B cell (primary cell): ENCODE measurements at regions not wholly inside any gene's neighbourhood (a gene's known extent, or its start where the extent isn't known, plus 50 kb on each side); places are given as distances from the start of the nearest gene placed in this dataset.

Source experiments
- ATAC-seq: fragments of 200-7000 bp; cut with Tn5 transposase; one replicate; pipeline ENCODE4 v1.10.0; 2021; ENCODE audit warnings: low read depth, mild to moderate bottlenecking, moderate number of reproducible peaks, moderate library complexity
- CTCF ChIA-PET: fragments of 350-600 bp; sonication (Branson Sonifier 250); formaldehyde crosslinking; loops from one replicate; lab custom pipeline; 2021; ENCODE audit warnings: antibody characterized with exemption, inconsistent platforms; lab: Charles Lee
- POLR2A ChIA-PET: fragments of 350-600 bp; sonication (Branson Sonifier 250); formaldehyde crosslinking; loops from one replicate; lab custom pipeline; 2021; ENCODE audit warnings: antibody characterized with exemption; lab: Charles Lee
- DNase-seq: peaks from one replicate; pipeline ENCODE4 v3.0.0; 2013
- H2AFZ ChIP-seq: 2 replicates; pipeline ENCODE4 v1.6.1; 2012; ENCODE audit warnings: mild to moderate bottlenecking, low read depth, low read length; ENCODE audit not compliant: insufficient read depth, poor library complexity, severe bottlenecking
- H3K27ac ChIP-seq, 2 donors: 1 replicate in 1 of 2; 2 replicates in 1 of 2; pipeline ENCODE4 v1.5.1; 2012 to 2013; ENCODE audit warnings: low read length in 2 of 2, mild to moderate bottlenecking in 2 of 2, moderate library complexity in 1 of 2
- H3K27me3 ChIP-seq, 4 experiments: fragments of 200-600 bp in 1 of 4; sonication (generic) in 1 of 4; replicated peaks in 1 of 4; 1 replicate in 2 of 4; 2 replicates in 2 of 4; pipeline versions ENCODE4 v1.6.1 to v1.7.0; 2013 to 2016; ENCODE audit warnings: low read length in 3 of 4, mild to moderate bottlenecking in 2 of 4, mixed read lengths in 1 of 4, moderate library complexity in 1 of 4; ENCODE audit not compliant: insufficient read depth in 4 of 4, control insufficient read depth in 3 of 4; ENCODE audit errors: control extremely low read depth in 1 of 4
- H3K36me3 ChIP-seq, 2 experiments: replicated peaks in 1 of 2; 1 replicate in 1 of 2; 2 replicates in 1 of 2; pipeline versions ENCODE4 v1.6.1 to v1.7.1; 2013; ENCODE audit warnings: low read length in 1 of 2; ENCODE audit not compliant: insufficient read depth in 2 of 2, control insufficient read depth in 1 of 2; ENCODE audit errors: control extremely low read depth in 1 of 2, extremely low read depth in 1 of 2
- H3K4me1 ChIP-seq, 2 donors: fragments of 200-600 bp in 1 of 2; sonication (generic) in 1 of 2; 1 replicate in 1 of 2; 2 replicates in 1 of 2; pipeline versions ENCODE4 v1.5.1 to v1.6.1; 2013 to 2017; ENCODE audit warnings: low read length in 2 of 2; ENCODE audit not compliant: control insufficient read depth in 2 of 2, insufficient read depth in 2 of 2
- H3K4me2 ChIP-seq: replicated peaks from 2 replicates; pipeline ENCODE3; 2012; ENCODE audit warnings: mild to moderate bottlenecking, low read depth, low read length; ENCODE audit not compliant: poor library complexity, severe bottlenecking
- H3K4me3 ChIP-seq, 5 experiments: fragments of 200-600 bp in 1 of 5; sonication (generic) in 1 of 5; 1 replicate in 3 of 5; 2 replicates in 2 of 5; pipeline versions ENCODE4 v1.5.1 to v1.7.0; 2011 to 2016; ENCODE audit warnings: low read length in 4 of 5, mild to moderate bottlenecking in 4 of 5, low read depth in 2 of 5, control low read depth in 1 of 5, moderate library complexity in 1 of 5; ENCODE audit not compliant: insufficient read depth in 1 of 5; ENCODE audit errors: control extremely low read depth in 1 of 5, extremely low read depth in 1 of 5
- H3K79me2 ChIP-seq: fragments of 200-600 bp; sonication (generic); one replicate; pipeline ENCODE4 v1.6.0; 2016; ENCODE audit warnings: low read length; ENCODE audit not compliant: control insufficient read depth, insufficient read depth
- H3K9ac ChIP-seq: fragments of 200-600 bp; sonication (generic); 2 replicates; pipeline ENCODE4 v1.6.1; 2017; ENCODE audit warnings: mild to moderate bottlenecking, low read length, moderate library complexity
- H3K9me3 ChIP-seq, 3 donors: one replicate each; pipeline versions ENCODE4 v1.6.1 to v1.7.1; 2013; ENCODE audit warnings: low read length in 2 of 3; ENCODE audit not compliant: control insufficient read depth in 2 of 3, insufficient read depth in 1 of 3; ENCODE audit errors: control extremely low read depth in 1 of 3
- H4K20me1 ChIP-seq: 2 replicates; pipeline ENCODE4 v1.6.0; 2012; ENCODE audit warnings: mild to moderate bottlenecking, low read length; ENCODE audit not compliant: insufficient read depth, control insufficient read depth, poor library complexity, severe bottlenecking
- H3K27ac Mint-ChIP-seq: one replicate; pipeline ENCODE4 v1.8.0; 2021; ENCODE audit warnings: mixed read lengths
- H3K27me3 Mint-ChIP-seq: one replicate; pipeline ENCODE4 v1.8.0; 2021; ENCODE audit warnings: mixed read lengths
- H3K4me1 Mint-ChIP-seq: one replicate; pipeline ENCODE4 v1.8.0; 2021; ENCODE audit warnings: mixed read lengths
- H3K4me3 Mint-ChIP-seq: one replicate; pipeline ENCODE4 v1.8.0; 2021; ENCODE audit warnings: mixed read lengths
- H3K9me3 Mint-ChIP-seq: one replicate; pipeline ENCODE4 v1.8.0; 2022; ENCODE audit warnings: mixed read lengths; ENCODE audit not compliant: insufficient read depth
- EZH2 ChIP-seq: IDR thresholded peaks from 2 replicates; pipeline ENCODE4 v1.6.1; 2012; ENCODE audit warnings: borderline replicate concordance, low read depth, mild to moderate bottlenecking, moderate library complexity, low read length; ENCODE audit not compliant: insufficient read depth, poor library complexity, severe bottlenecking
- WGBS: methylation state at CpG from one replicate; pipeline ENCODE4 v1.1.5; 2013; ENCODE audit warnings: missing lambda C conversion rate; ENCODE audit not compliant: insufficient coverage; 5-methylcytosine and 5-hydroxymethylcytosine counted together
- intact Hi-C: fragments of 100-400 bp; cut with micrococcal nuclease; formaldehyde crosslinking; loops from one replicate; pipeline ENCODE4 v1.10.0; 2022
- TF ChIP-seq, protein P1 (sequence below): fragments of 200-600 bp; IDR thresholded peaks from one replicate; pipeline ENCODE4 v1.8.0; 2022; ENCODE audit warnings: antibody characterized with exemption, mild to moderate bottlenecking

- Mint-ChIP-seq H3K27me3 (peaks cover 28% of the 10 kb centered on the region), H3K4me1 (no peaks in the 10 kb centered on the region), H3K27ac (no peak overlapping the region), H3K4me3 (no peak overlapping the region), H3K9me3 (no peaks in the 10 kb centered on the region)
- CTCF ChIA-PET, result no interaction called here
- Histone ChIP-seq H3K9me3 (no peaks in the 10 kb centered on the region), H3K4me1 (no peaks in the 10 kb centered on the region), H3K4me3 (no peak overlapping the region), H3K36me3 (no peaks in the 10 kb centered on the region), H3K9ac (no peak overlapping the region), H2AFZ (no peak overlapping the region), H3K79me2 (no peaks in the 10 kb centered on the region), H3K27ac (no peak overlapping the region), H4K20me1 (no peaks in the 10 kb centered on the region), H3K27me3 (peaks cover 0 to 2% (median 0%) of the 10 kb centered on the region in 4 experiments), H3K4me2 (no peak overlapping the region)
- ATAC-seq (no peak), DNase-seq (no peak)
- TF ChIP-seq EZH2, result no peak
- TF ChIP-seq, protein P1, sequence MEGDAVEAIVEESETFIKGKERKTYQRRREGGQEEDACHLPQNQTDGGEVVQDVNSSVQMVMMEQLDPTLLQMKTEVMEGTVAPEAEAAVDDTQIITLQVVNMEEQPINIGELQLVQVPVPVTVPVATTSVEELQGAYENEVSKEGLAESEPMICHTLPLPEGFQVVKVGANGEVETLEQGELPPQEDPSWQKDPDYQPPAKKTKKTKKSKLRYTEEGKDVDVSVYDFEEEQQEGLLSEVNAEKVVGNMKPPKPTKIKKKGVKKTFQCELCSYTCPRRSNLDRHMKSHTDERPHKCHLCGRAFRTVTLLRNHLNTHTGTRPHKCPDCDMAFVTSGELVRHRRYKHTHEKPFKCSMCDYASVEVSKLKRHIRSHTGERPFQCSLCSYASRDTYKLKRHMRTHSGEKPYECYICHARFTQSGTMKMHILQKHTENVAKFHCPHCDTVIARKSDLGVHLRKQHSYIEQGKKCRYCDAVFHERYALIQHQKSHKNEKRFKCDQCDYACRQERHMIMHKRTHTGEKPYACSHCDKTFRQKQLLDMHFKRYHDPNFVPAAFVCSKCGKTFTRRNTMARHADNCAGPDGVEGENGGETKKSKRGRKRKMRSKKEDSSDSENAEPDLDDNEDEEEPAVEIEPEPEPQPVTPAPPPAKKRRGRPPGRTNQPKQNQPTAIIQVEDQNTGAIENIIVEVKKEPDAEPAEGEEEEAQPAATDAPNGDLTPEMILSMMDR, result no peak
- 89% methylated on average over 6 of the region's 6 CpGs for WGBS
- intact Hi-C loops, result no loop called here
- POLR2A ChIA-PET, result no interaction called here
These were observed 51.9 kb downstream of the CEBPB start for GRCh38 chr20:50242548-50242862.

- Histone ChIP-seq H3K4me1 (no peaks in the 10 kb centered on the region), H3K9me3 (no peaks in the 10 kb centered on the region), H4K20me1 (no peaks in the 10 kb centered on the region), H3K36me3 (no peaks in the 10 kb centered on the region), H3K79me2 (no peaks in the 10 kb centered on the region), H3K9ac (no peak overlapping the region), H3K27me3 (peaks cover 0 to 2% (median 0%) of the 10 kb centered on the region in 4 experiments), H2AFZ (no peak overlapping the region), H3K4me2 (no peak overlapping the region), H3K27ac (no peak overlapping the region), H3K4me3 (no peak overlapping the region)
- Mint-ChIP-seq H3K27ac (no peak overlapping the region), H3K9me3 (no peaks in the 10 kb centered on the region), H3K4me1 (no peaks in the 10 kb centered on the region), H3K4me3 (no peak overlapping the region), H3K27me3 (peaks cover 28% of the 10 kb centered on the region)
- ChIA-PET POLR2A (no interaction called here), CTCF (interaction anchor here (0.6 kb wide), 1 partner anchor 211 kb away, joined by 4 read pairs; no protein-coding TSS in a partner anchor)
- ATAC-seq (no peak), DNase-seq (no peak)
- no peak for TF ChIP-seq EZH2
- TF ChIP-seq, protein P1, result no peak
- intact Hi-C loops, result no loop called here
- WGBS, result 90% methylated on average over 27 of the region's 27 CpGs
These were observed 52.4 kb downstream of the CEBPB start for GRCh38 chr20:50242863-50243609.
